ENCODE measurements at regions not wholly inside any gene's neighbourhood (a gene's known extent, or its start where the extent isn't known, plus 50 kb on each side); places are given as distances from the start of the nearest gene placed in this dataset.
"Not testable (repeated sequence)": the region's sequence is repeated elsewhere in the genome, so short reads cannot be mapped to it uniquely, and the experiment has no call there.

GRCh38 chr5:2866662-2867372, 115.3 kb upstream of the IRX2 start:
- no peak for DNase-seq
- Mint-ChIP-seq H3K27ac (peak overlapping the region; percentile 39), H3K36me3 (ENCODE audit: low read depth) (no peaks in the 10 kb centered on the region), H3K9me3 (no peaks in the 10 kb centered on the region), H3K27me3 (ENCODE audit: low read depth, poor library complexity) (peaks cover 18% of the 10 kb centered on the region), H3K4me1 (peaks cover 13% of the 10 kb centered on the region), H3K4me3 (no peak overlapping the region)
- TF ChIP-seq CTCF (IDR thresholded peaks at IDR 0.05), result no peak

GRCh38 chr5:2865856-2866255, 114.4 kb upstream of the IRX2 start:
- DNase-seq, result no peak
- Mint-ChIP-seq H3K4me3 (no peak overlapping the region), H3K9me3 (no peaks in the 10 kb centered on the region), H3K27ac (no peak overlapping the region), H3K4me1 (peaks cover 19% of the 10 kb centered on the region), H3K27me3 (ENCODE audit: low read depth, poor library complexity) (peaks cover 18% of the 10 kb centered on the region), H3K36me3 (ENCODE audit: low read depth) (no peaks in the 10 kb centered on the region)
- no peak for TF ChIP-seq CTCF (IDR thresholded peaks at IDR 0.05)

- H3K36me3 Mint-ChIP-seq (ENCODE audit: low read depth), result no peaks in the 10 kb centered on the region
Measured at GRCh38 chr5:2864515-2865105, 113.1 kb upstream of the IRX2 start.

GRCh38 chr5:2863675-2864433, 112.4 kb upstream of the IRX2 start:
- DNase-seq, result no peak
- no peak overlapping the region for H3K27ac Mint-ChIP-seq

More at GRCh38 chr5:2864515-2865105, 113.1 kb upstream of the IRX2 start:
- no peak for DNase-seq
- no peaks in the 10 kb centered on the region for H3K9me3 Mint-ChIP-seq
- H3K4me1 Mint-ChIP-seq, result peaks cover 27% of the 10 kb centered on the region
- H3K27me3 Mint-ChIP-seq (ENCODE audit: low read depth, poor library complexity), result peaks cover 11% of the 10 kb centered on the region
- H3K4me3 Mint-ChIP-seq, result no peak overlapping the region
- no peak overlapping the region for H3K27ac Mint-ChIP-seq
- TF ChIP-seq CTCF (IDR thresholded peaks at IDR 0.05), result no peak

GRCh38 chr5:2863133-2863532, 111.7 kb upstream of the IRX2 start:
- no peak for TF ChIP-seq CTCF (IDR thresholded peaks at IDR 0.05)
- peaks cover 27% of the 10 kb centered on the region for H3K4me1 Mint-ChIP-seq
- H3K27ac Mint-ChIP-seq, result no peak overlapping the region
- no peaks in the 10 kb centered on the region for H3K9me3 Mint-ChIP-seq
- no peak for DNase-seq
- peaks cover 6% of the 10 kb centered on the region for H3K27me3 Mint-ChIP-seq (ENCODE audit: low read depth, poor library complexity)
- no peaks in the 10 kb centered on the region for H3K36me3 Mint-ChIP-seq (ENCODE audit: low read depth)
- no peak overlapping the region for H3K4me3 Mint-ChIP-seq

More at GRCh38 chr5:2863675-2864433, 112.4 kb upstream of the IRX2 start:
- H3K4me1 Mint-ChIP-seq, result peaks cover 27% of the 10 kb centered on the region
- no peak for TF ChIP-seq CTCF (IDR thresholded peaks at IDR 0.05)
- H3K4me3 Mint-ChIP-seq, result no peak overlapping the region
- peaks cover 9% of the 10 kb centered on the region for H3K27me3 Mint-ChIP-seq (ENCODE audit: low read depth, poor library complexity)
- H3K36me3 Mint-ChIP-seq (ENCODE audit: low read depth), result no peaks in the 10 kb centered on the region
- H3K9me3 Mint-ChIP-seq, result no peaks in the 10 kb centered on the region

- H3K4me1 Mint-ChIP-seq, result peaks cover 27% of the 10 kb centered on the region
- not testable (repeated sequence) for DNase-seq; H3K27me3 Mint-ChIP-seq (ENCODE audit: low read depth, poor library complexity); H3K9me3 Mint-ChIP-seq; H3K36me3 Mint-ChIP-seq (ENCODE audit: low read depth); H3K4me3 Mint-ChIP-seq; H3K27ac Mint-ChIP-seq
Measured at GRCh38 chr5:2862176-2862575, 110.7 kb upstream of the IRX2 start.
